H1 (cell line): ENCODE measurements at regions not wholly inside any gene's neighbourhood (a gene's known extent, or its start where the extent isn't known, plus 50 kb on each side); places are given as distances from the start of the nearest gene placed in this dataset.

Source experiments
- CTCF ChIA-PET: fragments of 300-600 bp; sonication (Branson Sonifier 250); formaldehyde crosslinking; loops from one replicate; lab custom pipeline; 2021; ENCODE audit not compliant: partially characterized antibody; lab: Charles Lee
- POLR2A ChIA-PET: fragments of 300-600 bp; sonication (Branson Sonifier 250); formaldehyde crosslinking; loops from one replicate; lab custom pipeline; 2021; ENCODE audit warnings: inconsistent platforms; ENCODE audit not compliant: partially characterized antibody; lab: Charles Lee
- DNase-seq, 2 experiments: peaks; one replicate each; pipeline versions ENCODE4 v3.0.0 to v3.0.0-alpha.2; 2010 to 2022; ENCODE audit warnings: low spot score in 2 of 2, low read depth in 1 of 2, mixed read lengths in 1 of 2
- FAIRE-seq: peaks from 2 replicates; lab custom pipeline; 2011; peaks lifted over from hg19 to GRCh38; lab: Jason Lieb, UNC
- H2AFZ ChIP-seq: 2 replicates; pipeline ENCODE4 v1.8.1; 2012; ENCODE audit warnings: low read length, inconsistent platforms
- H2AK5ac ChIP-seq: 2 replicates; pipeline ENCODE4 v1.6.1; 2013; ENCODE audit warnings: low read depth, low read length
- H2BK120ac ChIP-seq: replicated peaks from 2 replicates; pipeline ENCODE3; 2013; ENCODE audit warnings: low read depth, low read length, inconsistent platforms
- H2BK12ac ChIP-seq: 2 replicates; pipeline ENCODE4 v1.6.1; 2013; ENCODE audit warnings: low read depth, low read length
- H2BK15ac ChIP-seq: 2 replicates; pipeline ENCODE4 v1.6.1; 2013; ENCODE audit warnings: low read length
- H2BK20ac ChIP-seq: 2 replicates; pipeline ENCODE4 v1.6.1; 2013; ENCODE audit warnings: low read length
- H2BK5ac ChIP-seq: 2 replicates; pipeline ENCODE4 v1.6.1; 2013; ENCODE audit warnings: low read depth, low read length
- H3K14ac ChIP-seq: 2 replicates; pipeline ENCODE4 v1.6.1; 2013; ENCODE audit warnings: inconsistent platforms; ENCODE audit not compliant: insufficient read length
- H3K18ac ChIP-seq: 2 replicates; pipeline ENCODE4 v1.6.1; 2013; ENCODE audit warnings: low read length; ENCODE audit errors: extremely low read depth
- H3K23ac ChIP-seq: 2 replicates; pipeline ENCODE4 v1.6.1; 2013; ENCODE audit warnings: inconsistent platforms; ENCODE audit not compliant: insufficient read length
- H3K23me2 ChIP-seq: 2 replicates; pipeline ENCODE4 v1.6.1; 2013; ENCODE audit warnings: low read depth, low read length
- H3K27ac ChIP-seq: 2 replicates; pipeline ENCODE4 v1.6.1; 2011; ENCODE audit warnings: low read depth, low read length, inconsistent platforms
- H3K27me3 ChIP-seq, 4 experiments: replicated peaks in 1 of 4; 1 replicate in 1 of 4; 2 replicates in 3 of 4; pipeline versions ENCODE4 v1.6.1 to v1.8.1; 2011 to 2013; ENCODE audit warnings: low read length in 3 of 4, mild to moderate bottlenecking in 3 of 4, inconsistent platforms in 2 of 4, mixed read lengths in 2 of 4, moderate library complexity in 1 of 4; ENCODE audit not compliant: control insufficient read depth in 3 of 4, insufficient read depth in 3 of 4; ENCODE audit errors: extremely low read depth in 1 of 4
- H3K36me3 ChIP-seq, 4 experiments: 2 replicates each; pipeline versions ENCODE4 v1.6.1 to v1.8.1; 2011 to 2013; ENCODE audit warnings: mild to moderate bottlenecking in 4 of 4, low read length in 3 of 4, moderate library complexity in 2 of 4, control low read depth in 1 of 4, inconsistent platforms in 1 of 4; ENCODE audit not compliant: insufficient read depth in 4 of 4, control insufficient read depth in 2 of 4
- H3K4ac ChIP-seq: replicated peaks from 2 replicates; pipeline ENCODE3; 2013; ENCODE audit warnings: low read length, low read depth, mixed read lengths, inconsistent platforms; ENCODE audit not compliant: insufficient read length
- H3K4me1 ChIP-seq, 4 experiments: replicated peaks in 1 of 4; 1 replicate in 1 of 4; 2 replicates in 3 of 4; pipeline versions ENCODE4 v1.6.1 to v1.8.1; 2011 to 2013; ENCODE audit warnings: low read length in 3 of 4, inconsistent platforms in 2 of 4, mixed read lengths in 1 of 4; ENCODE audit not compliant: insufficient read depth in 4 of 4, control insufficient read depth in 3 of 4
- H3K4me2 ChIP-seq, 2 experiments: 2 replicates each; pipeline versions ENCODE4 v1.6.1 to v1.8.1; 2011 to 2013; ENCODE audit warnings: low read depth in 2 of 2, low read length in 2 of 2, control low read depth in 1 of 2, inconsistent platforms in 1 of 2, mild to moderate bottlenecking in 1 of 2; ENCODE audit not compliant: insufficient read depth in 1 of 2
- H3K4me3 ChIP-seq, 4 experiments: fragments of 200-600, 300-600 bp in 1 of 4; sonication (generic), shearing (Covaris generic), sonication (Bioruptor Twin) in 1 of 4; 2 replicates each; pipeline versions ENCODE4 v1.5.1 to v1.8.1; 2011 to 2016; ENCODE audit warnings: low read length in 4 of 4, low read depth in 3 of 4, control low read depth in 2 of 4, inconsistent platforms in 2 of 4, mild to moderate bottlenecking in 2 of 4, mixed read lengths in 1 of 4, moderate library complexity in 1 of 4; ENCODE audit not compliant: insufficient read depth in 2 of 4; ENCODE audit errors: extremely low read depth in 1 of 4
- H3K56ac ChIP-seq: replicated peaks from 2 replicates; pipeline ENCODE3; 2013; ENCODE audit warnings: low read depth, mild to moderate bottlenecking, mixed read lengths, low read length, inconsistent platforms; ENCODE audit not compliant: insufficient read length
- H3K79me1 ChIP-seq: 2 replicates; pipeline ENCODE4 v1.6.1; 2013; ENCODE audit warnings: low read depth, low read length, control low read depth
- H3K79me2 ChIP-seq, 2 experiments: 2 replicates each; pipeline versions ENCODE4 v1.6.1 to v1.8.1; 2012 to 2013; ENCODE audit warnings: low read length in 2 of 2, mild to moderate bottlenecking in 2 of 2, inconsistent platforms in 1 of 2; ENCODE audit not compliant: insufficient read depth in 2 of 2, control insufficient read depth in 1 of 2
- H3K9ac ChIP-seq, 4 experiments: replicated peaks in 1 of 4; 1 replicate in 1 of 4; 2 replicates in 3 of 4; pipeline versions ENCODE4 v1.6.1 to v1.8.1; 2011 to 2013; ENCODE audit warnings: low read depth in 3 of 4, low read length in 3 of 4, control low read depth in 2 of 4, mild to moderate bottlenecking in 2 of 4, moderate library complexity in 2 of 4, inconsistent platforms in 1 of 4; ENCODE audit errors: extremely low read depth in 1 of 4
- H3K9me3 ChIP-seq, 2 experiments: 2 replicates each; pipeline versions ENCODE4 v1.6.1 to v1.8.1; 2012 to 2013; ENCODE audit warnings: mild to moderate bottlenecking in 2 of 2, moderate library complexity in 2 of 2, control low read depth in 1 of 2, inconsistent platforms in 1 of 2, low read depth in 1 of 2, low read length in 1 of 2, mixed read lengths in 1 of 2; ENCODE audit not compliant: insufficient read depth in 2 of 2
- H4K20me1 ChIP-seq, 2 experiments: replicated peaks in 1 of 2; 2 replicates each; pipeline versions ENCODE3 to v1.8.1; 2011 to 2013; ENCODE audit warnings: inconsistent platforms in 2 of 2, low read length in 2 of 2, mild to moderate bottlenecking in 1 of 2; ENCODE audit not compliant: insufficient read depth in 2 of 2, control insufficient read depth in 1 of 2
- H4K5ac ChIP-seq: 2 replicates; pipeline ENCODE4 v1.6.1; 2013; ENCODE audit warnings: low read length, low read depth, mixed read lengths, inconsistent platforms; ENCODE audit not compliant: insufficient read length
- H4K8ac ChIP-seq: 2 replicates; pipeline ENCODE4 v1.8.0; 2013; ENCODE audit warnings: mild to moderate bottlenecking, moderate library complexity, low read length, inconsistent platforms; ENCODE audit not compliant: insufficient read depth; ENCODE audit errors: extremely low read depth
- H4K91ac ChIP-seq: replicated peaks from 2 replicates; pipeline ENCODE3; 2013; ENCODE audit warnings: low read length, mixed read lengths, inconsistent platforms; ENCODE audit not compliant: insufficient read length
- EZH2 ChIP-seq: fragments of 200-600 bp; sonication (generic); IDR thresholded peaks from 2 replicates; pipeline ENCODE4 v1.7.1; 2012; ENCODE audit warnings: low read depth, mild to moderate bottlenecking, moderate library complexity, low read length, inconsistent platforms; ENCODE audit not compliant: severe bottlenecking
- GTF2F1 ChIP-seq: IDR thresholded peaks from 2 replicates; pipeline ENCODE4 v1.6.1; 2012; ENCODE audit warnings: low read depth, low read length, improper control_type of control experiment, borderline replicate concordance
- HDAC6 ChIP-seq: IDR thresholded peaks from one replicate; pipeline ENCODE4 v1.7.1; 2012; ENCODE audit warnings: low read depth, mild to moderate bottlenecking, inconsistent platforms, low read length, moderate library complexity
- WGBS, 2 experiments: shearing (Covaris generic) in 1 of 2; methylation state at CpG; one replicate each; pipeline versions ENCODE4 v1.1.6 to v1.1.7; 2013 to 2015; ENCODE audit warnings: low lambda C conversion rate in 2 of 2, mixed read lengths in 2 of 2, inconsistent platforms in 1 of 2, low coverage in 1 of 2, missing lambda C conversion rate in 1 of 2; ENCODE audit not compliant: insufficient replicate concordance in 2 of 2, insufficient coverage in 1 of 2, insufficient read length in 1 of 2; ENCODE audit errors: extremely low coverage in 1 of 2, missing lambda C conversion rate in 1 of 2; 5-methylcytosine and 5-hydroxymethylcytosine counted together

DNA sequence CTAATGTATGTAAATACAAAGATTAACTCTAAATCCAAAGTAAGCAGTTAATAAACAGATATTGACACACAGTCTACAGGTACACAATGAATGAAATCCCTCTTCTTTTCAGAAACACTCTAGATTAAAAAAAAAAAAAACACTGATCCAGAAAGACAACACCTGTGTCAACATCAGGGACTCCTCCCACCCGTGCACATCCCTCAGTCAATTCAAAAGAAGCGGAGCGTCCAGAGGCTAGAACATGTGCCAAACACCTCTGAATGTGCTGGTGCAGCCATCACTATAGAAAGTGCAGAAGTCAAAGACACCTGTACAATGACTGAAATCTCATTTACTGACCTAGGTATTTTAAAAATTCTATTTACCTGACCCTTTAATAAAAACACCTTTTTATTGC is 622.6 kb upstream of the ID2 start:
- H2BK20ac ChIP-seq, result no peak overlapping the region
- no peak overlapping the region for H2BK120ac ChIP-seq
- 93% methylated on average over 3 of the region's 3 CpGs; no CpG with 5 or more reads in 1 of the 2 experiments for whole genome bisulfite sequencing, 2 experiments
- H3K27me3 ChIP-seq, result no peaks in the 10 kb centered on the region
- ChIA-PET CTCF (no interaction called here), POLR2A (no interaction called here)
- no peak overlapping the region for H4K5ac ChIP-seq
- H3K4me2 ChIP-seq, result no peak overlapping the region
- no peaks in the 10 kb centered on the region for H4K20me1 ChIP-seq
- H3K18ac ChIP-seq, result no peak overlapping the region
- H3K14ac ChIP-seq, result no peak overlapping the region
- H4K8ac ChIP-seq, result no peak overlapping the region
- no peak overlapping the region for H3K9ac ChIP-seq
- H3K9me3 ChIP-seq, result no peaks in the 10 kb centered on the region
- no peak for FAIRE-seq
- H3K23ac ChIP-seq, result no peak overlapping the region
- no peaks in the 10 kb centered on the region for H3K23me2 ChIP-seq
- H3K36me3 ChIP-seq, result no peaks in the 10 kb centered on the region
- no peak for DNase-seq
- no peak overlapping the region for H3K56ac ChIP-seq
- H3K4ac ChIP-seq, result no peak overlapping the region
- H2BK15ac ChIP-seq, result no peak overlapping the region
- TF ChIP-seq GTF2F1, result no peak
- TF ChIP-seq HDAC6, result no peak
- no peak for TF ChIP-seq EZH2
- H3K4me1 ChIP-seq, result no peaks in the 10 kb centered on the region
- H4K91ac ChIP-seq, result no peak overlapping the region
- no peak overlapping the region for H2BK12ac ChIP-seq
- no peak overlapping the region for H3K4me3 ChIP-seq
- H2BK5ac ChIP-seq, result no peak overlapping the region
- H3K79me2 ChIP-seq, result no peaks in the 10 kb centered on the region
- no peak overlapping the region for H2AK5ac ChIP-seq
- H2AFZ ChIP-seq, result no peak overlapping the region
- H3K79me1 ChIP-seq, result no peaks in the 10 kb centered on the region
- H3K27ac ChIP-seq, result no peak overlapping the region
